ENCODE measurements at regions not wholly inside any gene's neighbourhood (a gene's known extent, or its start where the extent isn't known, plus 50 kb on each side); places are given as distances from the start of the nearest gene placed in this dataset.

GRCh38 chr1:59155351-59155750, 141.5 kb upstream of the FGGY start:
- TF ChIP-seq CTCF (IDR thresholded peaks at IDR 0.05): no peak
- no peak for TF ChIP-seq POLR2A (IDR thresholded peaks at IDR 0.05)
- no peak for TF ChIP-seq EP300 (IDR thresholded peaks at IDR 0.05)

All from ovary (tissue), 3 donors.